H1 (cell line): ENCODE measurements at regions not wholly inside any gene's neighbourhood (a gene's known extent, or its start where the extent isn't known, plus 50 kb on each side); places are given as distances from the start of the nearest gene placed in this dataset.

Experiments used
- CTCF ChIA-PET: fragments of 300-600 bp; sonication (Branson Sonifier 250); formaldehyde crosslinking; loops from one replicate; lab custom pipeline; 2021; ENCODE audit not compliant: partially characterized antibody; lab: Charles Lee
- POLR2A ChIA-PET: fragments of 300-600 bp; sonication (Branson Sonifier 250); formaldehyde crosslinking; loops from one replicate; lab custom pipeline; 2021; ENCODE audit warnings: inconsistent platforms; ENCODE audit not compliant: partially characterized antibody; lab: Charles Lee
- DNase-seq, 2 experiments: peaks; one replicate each; pipeline versions ENCODE4 v3.0.0 to v3.0.0-alpha.2; 2010 to 2022; ENCODE audit warnings: low spot score in 2 of 2, low read depth in 1 of 2, mixed read lengths in 1 of 2
- FAIRE-seq: peaks from 2 replicates; lab custom pipeline; 2011; peaks lifted over from hg19 to GRCh38; lab: Jason Lieb, UNC
- H2AFZ ChIP-seq: 2 replicates; pipeline ENCODE4 v1.8.1; 2012; ENCODE audit warnings: low read length, inconsistent platforms
- H2AK5ac ChIP-seq: 2 replicates; pipeline ENCODE4 v1.6.1; 2013; ENCODE audit warnings: low read depth, low read length
- H2BK120ac ChIP-seq: replicated peaks from 2 replicates; pipeline ENCODE3; 2013; ENCODE audit warnings: low read depth, low read length, inconsistent platforms
- H2BK12ac ChIP-seq: 2 replicates; pipeline ENCODE4 v1.6.1; 2013; ENCODE audit warnings: low read depth, low read length
- H2BK15ac ChIP-seq: 2 replicates; pipeline ENCODE4 v1.6.1; 2013; ENCODE audit warnings: low read length
- H2BK20ac ChIP-seq: 2 replicates; pipeline ENCODE4 v1.6.1; 2013; ENCODE audit warnings: low read length
- H2BK5ac ChIP-seq: 2 replicates; pipeline ENCODE4 v1.6.1; 2013; ENCODE audit warnings: low read depth, low read length
- H3K14ac ChIP-seq: 2 replicates; pipeline ENCODE4 v1.6.1; 2013; ENCODE audit warnings: inconsistent platforms; ENCODE audit not compliant: insufficient read length
- H3K18ac ChIP-seq: 2 replicates; pipeline ENCODE4 v1.6.1; 2013; ENCODE audit warnings: low read length; ENCODE audit errors: extremely low read depth
- H3K23ac ChIP-seq: 2 replicates; pipeline ENCODE4 v1.6.1; 2013; ENCODE audit warnings: inconsistent platforms; ENCODE audit not compliant: insufficient read length
- H3K23me2 ChIP-seq: 2 replicates; pipeline ENCODE4 v1.6.1; 2013; ENCODE audit warnings: low read depth, low read length
- H3K27ac ChIP-seq: 2 replicates; pipeline ENCODE4 v1.6.1; 2011; ENCODE audit warnings: low read depth, low read length, inconsistent platforms
- H3K27me3 ChIP-seq, 4 experiments: replicated peaks in 1 of 4; 1 replicate in 1 of 4; 2 replicates in 3 of 4; pipeline versions ENCODE4 v1.6.1 to v1.8.1; 2011 to 2013; ENCODE audit warnings: low read length in 3 of 4, mild to moderate bottlenecking in 3 of 4, inconsistent platforms in 2 of 4, mixed read lengths in 2 of 4, moderate library complexity in 1 of 4; ENCODE audit not compliant: control insufficient read depth in 3 of 4, insufficient read depth in 3 of 4; ENCODE audit errors: extremely low read depth in 1 of 4
- H3K36me3 ChIP-seq, 4 experiments: 2 replicates each; pipeline versions ENCODE4 v1.6.1 to v1.8.1; 2011 to 2013; ENCODE audit warnings: mild to moderate bottlenecking in 4 of 4, low read length in 3 of 4, moderate library complexity in 2 of 4, control low read depth in 1 of 4, inconsistent platforms in 1 of 4; ENCODE audit not compliant: insufficient read depth in 4 of 4, control insufficient read depth in 2 of 4
- H3K4ac ChIP-seq: replicated peaks from 2 replicates; pipeline ENCODE3; 2013; ENCODE audit warnings: low read length, low read depth, mixed read lengths, inconsistent platforms; ENCODE audit not compliant: insufficient read length
- H3K4me1 ChIP-seq, 4 experiments: replicated peaks in 1 of 4; 1 replicate in 1 of 4; 2 replicates in 3 of 4; pipeline versions ENCODE4 v1.6.1 to v1.8.1; 2011 to 2013; ENCODE audit warnings: low read length in 3 of 4, inconsistent platforms in 2 of 4, mixed read lengths in 1 of 4; ENCODE audit not compliant: insufficient read depth in 4 of 4, control insufficient read depth in 3 of 4
- H3K4me2 ChIP-seq, 2 experiments: 2 replicates each; pipeline versions ENCODE4 v1.6.1 to v1.8.1; 2011 to 2013; ENCODE audit warnings: low read depth in 2 of 2, low read length in 2 of 2, control low read depth in 1 of 2, inconsistent platforms in 1 of 2, mild to moderate bottlenecking in 1 of 2; ENCODE audit not compliant: insufficient read depth in 1 of 2
- H3K4me3 ChIP-seq, 4 experiments: fragments of 200-600, 300-600 bp in 1 of 4; sonication (generic), shearing (Covaris generic), sonication (Bioruptor Twin) in 1 of 4; 2 replicates each; pipeline versions ENCODE4 v1.5.1 to v1.8.1; 2011 to 2016; ENCODE audit warnings: low read length in 4 of 4, low read depth in 3 of 4, control low read depth in 2 of 4, inconsistent platforms in 2 of 4, mild to moderate bottlenecking in 2 of 4, mixed read lengths in 1 of 4, moderate library complexity in 1 of 4; ENCODE audit not compliant: insufficient read depth in 2 of 4; ENCODE audit errors: extremely low read depth in 1 of 4
- H3K56ac ChIP-seq: replicated peaks from 2 replicates; pipeline ENCODE3; 2013; ENCODE audit warnings: low read depth, mild to moderate bottlenecking, mixed read lengths, low read length, inconsistent platforms; ENCODE audit not compliant: insufficient read length
- H3K79me1 ChIP-seq: 2 replicates; pipeline ENCODE4 v1.6.1; 2013; ENCODE audit warnings: low read depth, low read length, control low read depth
- H3K79me2 ChIP-seq, 2 experiments: 2 replicates each; pipeline versions ENCODE4 v1.6.1 to v1.8.1; 2012 to 2013; ENCODE audit warnings: low read length in 2 of 2, mild to moderate bottlenecking in 2 of 2, inconsistent platforms in 1 of 2; ENCODE audit not compliant: insufficient read depth in 2 of 2, control insufficient read depth in 1 of 2
- H3K9ac ChIP-seq, 4 experiments: replicated peaks in 1 of 4; 1 replicate in 1 of 4; 2 replicates in 3 of 4; pipeline versions ENCODE4 v1.6.1 to v1.8.1; 2011 to 2013; ENCODE audit warnings: low read depth in 3 of 4, low read length in 3 of 4, control low read depth in 2 of 4, mild to moderate bottlenecking in 2 of 4, moderate library complexity in 2 of 4, inconsistent platforms in 1 of 4; ENCODE audit errors: extremely low read depth in 1 of 4
- H3K9me3 ChIP-seq, 2 experiments: 2 replicates each; pipeline versions ENCODE4 v1.6.1 to v1.8.1; 2012 to 2013; ENCODE audit warnings: mild to moderate bottlenecking in 2 of 2, moderate library complexity in 2 of 2, control low read depth in 1 of 2, inconsistent platforms in 1 of 2, low read depth in 1 of 2, low read length in 1 of 2, mixed read lengths in 1 of 2; ENCODE audit not compliant: insufficient read depth in 2 of 2
- H4K20me1 ChIP-seq, 2 experiments: replicated peaks in 1 of 2; 2 replicates each; pipeline versions ENCODE3 to v1.8.1; 2011 to 2013; ENCODE audit warnings: inconsistent platforms in 2 of 2, low read length in 2 of 2, mild to moderate bottlenecking in 1 of 2; ENCODE audit not compliant: insufficient read depth in 2 of 2, control insufficient read depth in 1 of 2
- H4K5ac ChIP-seq: 2 replicates; pipeline ENCODE4 v1.6.1; 2013; ENCODE audit warnings: low read length, low read depth, mixed read lengths, inconsistent platforms; ENCODE audit not compliant: insufficient read length
- H4K8ac ChIP-seq: 2 replicates; pipeline ENCODE4 v1.8.0; 2013; ENCODE audit warnings: mild to moderate bottlenecking, moderate library complexity, low read length, inconsistent platforms; ENCODE audit not compliant: insufficient read depth; ENCODE audit errors: extremely low read depth
- H4K91ac ChIP-seq: replicated peaks from 2 replicates; pipeline ENCODE3; 2013; ENCODE audit warnings: low read length, mixed read lengths, inconsistent platforms; ENCODE audit not compliant: insufficient read length
- CHD2 ChIP-seq: IDR thresholded peaks from 2 replicates; pipeline ENCODE4 v1.6.1; 2012; ENCODE audit warnings: low read length, improper control_type of control experiment
- GTF2F1 ChIP-seq: IDR thresholded peaks from 2 replicates; pipeline ENCODE4 v1.6.1; 2012; ENCODE audit warnings: low read depth, low read length, improper control_type of control experiment, borderline replicate concordance
- KDM1A ChIP-seq: fragments of 200-600, 300-600 bp; sonication (generic); IDR thresholded peaks from 2 replicates; pipeline ENCODE4 v1.7.1; 2016; ENCODE audit warnings: mild to moderate bottlenecking, low read length, borderline replicate concordance
- NRF1 ChIP-seq: IDR thresholded peaks from 2 replicates; pipeline ENCODE4 v1.6.1; 2011; ENCODE audit warnings: mild to moderate bottlenecking, low read depth, low read length, improper control_type of control experiment
- SP4 ChIP-seq: IDR thresholded peaks from 2 replicates; pipeline ENCODE4 v1.6.1; 2012; ENCODE audit warnings: low read length, inconsistent platforms
- TBP ChIP-seq: IDR thresholded peaks from 2 replicates; pipeline ENCODE4 v1.6.1; 2011; ENCODE audit warnings: low read depth, low read length, improper control_type of control experiment
- TEAD4 ChIP-seq: IDR thresholded peaks from 2 replicates; pipeline ENCODE4 v1.6.1; 2012; ENCODE audit warnings: low read depth, low read length, inconsistent platforms, mixed read lengths
- YY1 ChIP-seq: IDR thresholded peaks from 2 replicates; pipeline ENCODE4 v1.6.1; 2011; ENCODE audit warnings: low read depth, mild to moderate bottlenecking, low read length
- WGBS, 2 experiments: shearing (Covaris generic) in 1 of 2; methylation state at CpG; one replicate each; pipeline versions ENCODE4 v1.1.6 to v1.1.7; 2013 to 2015; ENCODE audit warnings: low lambda C conversion rate in 2 of 2, mixed read lengths in 2 of 2, inconsistent platforms in 1 of 2, low coverage in 1 of 2, missing lambda C conversion rate in 1 of 2; ENCODE audit not compliant: insufficient replicate concordance in 2 of 2, insufficient coverage in 1 of 2, insufficient read length in 1 of 2; ENCODE audit errors: extremely low coverage in 1 of 2, missing lambda C conversion rate in 1 of 2; 5-methylcytosine and 5-hydroxymethylcytosine counted together

DNA sequence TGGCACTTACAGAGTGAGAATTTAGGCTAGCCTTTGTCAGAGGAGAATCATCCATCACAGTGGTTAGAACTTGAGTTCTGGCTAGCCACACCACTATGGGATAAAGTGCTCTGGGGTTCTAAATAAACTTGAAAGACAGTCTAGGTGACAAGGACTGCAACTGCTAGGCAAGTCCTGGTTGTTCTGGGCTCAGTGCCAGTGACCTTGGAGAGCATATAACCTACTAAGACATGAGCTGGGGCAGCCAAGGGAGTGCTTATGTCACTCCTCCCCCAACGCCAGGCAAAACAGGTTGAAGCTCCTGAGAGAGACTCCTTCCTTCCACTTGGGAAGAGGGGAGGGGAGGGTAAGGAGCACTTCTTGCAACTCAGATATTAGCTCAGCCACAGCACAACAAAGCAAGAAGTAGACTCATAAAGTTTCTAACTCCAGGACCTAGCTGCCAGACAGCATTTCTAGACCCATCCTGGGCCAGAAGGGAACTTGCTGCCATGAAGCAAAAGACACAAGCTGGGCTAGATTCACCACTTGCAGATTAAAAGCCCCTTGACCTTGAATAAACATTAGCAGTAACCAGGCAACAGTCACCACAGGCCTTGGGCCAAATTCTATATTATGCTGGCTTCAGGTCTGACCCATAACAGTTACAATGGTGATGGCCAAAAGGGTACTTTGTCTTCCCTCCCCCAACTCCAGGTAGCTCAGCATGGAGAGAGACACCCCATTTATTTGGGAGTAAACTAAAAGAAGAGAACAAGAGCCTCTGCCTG is 963.7 kb downstream of the PLOD2 start:
- H3K56ac ChIP-seq, result no peak overlapping the region
- no peaks in the 10 kb centered on the region for H3K79me1 ChIP-seq
- FAIRE-seq, result no peak
- H2BK15ac ChIP-seq, result no peak overlapping the region
- no peaks in the 10 kb centered on the region for H3K27me3 ChIP-seq
- H3K4me1 ChIP-seq, result no peaks in the 10 kb centered on the region
- no peak overlapping the region for H4K91ac ChIP-seq
- H2BK120ac ChIP-seq, result no peak overlapping the region
- H2AK5ac ChIP-seq, result no peak overlapping the region
- H3K4ac ChIP-seq, result no peak overlapping the region
- no peaks in the 10 kb centered on the region for H3K36me3 ChIP-seq
- no peak overlapping the region for H3K18ac ChIP-seq
- H4K20me1 ChIP-seq, result no peaks in the 10 kb centered on the region
- H3K9me3 ChIP-seq, result no peaks in the 10 kb centered on the region
- H3K23me2 ChIP-seq, result no peaks in the 10 kb centered on the region
- no peak overlapping the region for H4K8ac ChIP-seq
- DNase-seq, result no peak
- no peak overlapping the region for H3K9ac ChIP-seq
- no peak overlapping the region for H2BK5ac ChIP-seq
- H2BK12ac ChIP-seq, result peak overlapping the region; percentile 11; the same call in 1 of the 2 replicates
- no peak for TF ChIP-seq YY1
- TF ChIP-seq NRF1, result no peak
- TF ChIP-seq KDM1A, result no peak
- TF ChIP-seq TBP, result no peak
- no peak for TF ChIP-seq GTF2F1
- no peak for TF ChIP-seq CHD2
- no peak for TF ChIP-seq SP4
- no peak for TF ChIP-seq TEAD4
- CTCF ChIA-PET, result no interaction called here
- H3K79me2 ChIP-seq, result no peaks in the 10 kb centered on the region
- POLR2A ChIA-PET, result no interaction called here
- no peak overlapping the region for H3K14ac ChIP-seq
- no peak overlapping the region for H3K23ac ChIP-seq
- no peak overlapping the region for H3K27ac ChIP-seq
- H2BK20ac ChIP-seq, result no peak overlapping the region
- WGBS, 2 experiments, result 90% methylated on average over 1 of the region's 1 CpG; no CpG with 5 or more reads in 1 of the 2 experiments
- no peak overlapping the region for H3K4me3 ChIP-seq
- H4K5ac ChIP-seq, result no peak overlapping the region
- no peak overlapping the region for H3K4me2 ChIP-seq
- H2AFZ ChIP-seq, result no peak overlapping the region
